Lower leg skin (tissue), 4 donors: ENCODE measurements at regions not wholly inside any gene's neighbourhood (a gene's known extent, or its start where the extent isn't known, plus 50 kb on each side); places are given as distances from the start of the nearest gene placed in this dataset.

ENCODE experiments used
- DNase-seq, 2 donors: peaks; one replicate each; pipeline ENCODE4 v3.0.0-alpha.2; 2019; ENCODE audit warnings: low spot score in 2 of 2
- H3K4me3 ChIP-seq: fragments of 200-600 bp; sonication (generic); 2 replicates; pipeline ENCODE4 v1.5.1; 2017; ENCODE audit warnings: mild to moderate bottlenecking, low read depth; ENCODE audit not compliant: poor library complexity, severe bottlenecking
- CTCF ChIP-seq, 3 donors: fragments of 450-650 bp; IDR thresholded peaks; one replicate each; pipeline ENCODE4 v1.5.1; 2016; ENCODE audit warnings: antibody characterized with exemption in 3 of 3, mild to moderate bottlenecking in 3 of 3, moderate library complexity in 2 of 3
- POLR2A ChIP-seq, 2 donors: fragments of 450-650 bp; IDR thresholded peaks; one replicate each; pipeline ENCODE4 v1.6.1; 2016 to 2017; ENCODE audit warnings: antibody characterized with exemption in 2 of 2, mild to moderate bottlenecking in 1 of 2, moderate library complexity in 1 of 2
- WGBS, 2 donors: methylation state at CpG; one replicate each; pipeline ENCODE4 v1.1.5; 2018; 5-methylcytosine and 5-hydroxymethylcytosine counted together
- intact Hi-C: fragments of 100-400 bp; cut with DNase I; formaldehyde crosslinking; loops from one replicate; pipeline ENCODE4 v1.15.0; 2023; ENCODE audit warnings: low total_unique reads

GRCh38 chr12:68476794-68477193 is 133.9 kb upstream of the RAP1B start:
- no peak for DNase-seq
- no peak overlapping the region for H3K4me3 ChIP-seq
- TF ChIP-seq POLR2A (IDR thresholded peaks at IDR 0.05) (no peak), CTCF (IDR thresholded peaks at IDR 0.05) (no peak)
- intact Hi-C loops = no loop called here
- WGBS, 2 donors = 90 to 100% methylated on average over 2 of the region's 2 CpGs

- TF ChIP-seq CTCF (IDR thresholded peaks at IDR 0.05) = no peak
- no peak for TF ChIP-seq POLR2A (IDR thresholded peaks at IDR 0.05)
- 86 to 88% methylated on average over 3 of the region's 3 CpGs for WGBS, 2 donors
- DNase-seq = no peak
- intact Hi-C loops = no loop called here
- no peak overlapping the region for H3K4me3 ChIP-seq
Observed at GRCh38 chr12:68477261-68477772, 133.4 kb upstream of the RAP1B start.

GRCh38 chr12:68477906-68478305 is 132.8 kb upstream of the RAP1B start:
- intact Hi-C loops = no loop called here
- WGBS, 2 donors = 89% methylated on average over 5 of the region's 5 CpGs
- no peak overlapping the region for H3K4me3 ChIP-seq
- DNase-seq = no peak
- no peak for TF ChIP-seq POLR2A (IDR thresholded peaks at IDR 0.05)
- TF ChIP-seq CTCF (IDR thresholded peaks at IDR 0.05) = no peak

- intact Hi-C loops = no loop called here
- no peak overlapping the region for H3K4me3 ChIP-seq
- TF ChIP-seq CTCF (IDR thresholded peaks at IDR 0.05) (no peak), POLR2A (IDR thresholded peaks at IDR 0.05) (no peak)
- 96 to 100% methylated on average over 1 of the region's 1 CpG for WGBS, 2 donors
- DNase-seq = no peak
Observed at GRCh38 chr12:68478516-68479260, 132.0 kb upstream of the RAP1B start.

GRCh38 chr12:68479261-68479895 is 131.3 kb upstream of the RAP1B start:
- no peak overlapping the region for H3K4me3 ChIP-seq
- 39 to 42% methylated on average over 4 of the region's 4 CpGs for WGBS, 2 donors
- intact Hi-C loops = no loop called here
- no peak for DNase-seq
- TF ChIP-seq POLR2A (IDR thresholded peaks at IDR 0.05) = no peak
- TF ChIP-seq CTCF (IDR thresholded peaks at IDR 0.05) = no peak
